Retina (tissue), 1 donor: ENCODE measurements at regions not wholly inside any gene's neighbourhood (a gene's known extent, or its start where the extent isn't known, plus 50 kb on each side); places are given as distances from the start of the nearest gene placed in this dataset.
"Not testable (repeated sequence)": the region's sequence is repeated elsewhere in the genome, so short reads cannot be mapped to it uniquely, and the experiment has no call there.

Experiments
- DNase-seq: peaks from one replicate; pipeline ENCODE4 v3.0.0-alpha.2; 2016

DNA sequence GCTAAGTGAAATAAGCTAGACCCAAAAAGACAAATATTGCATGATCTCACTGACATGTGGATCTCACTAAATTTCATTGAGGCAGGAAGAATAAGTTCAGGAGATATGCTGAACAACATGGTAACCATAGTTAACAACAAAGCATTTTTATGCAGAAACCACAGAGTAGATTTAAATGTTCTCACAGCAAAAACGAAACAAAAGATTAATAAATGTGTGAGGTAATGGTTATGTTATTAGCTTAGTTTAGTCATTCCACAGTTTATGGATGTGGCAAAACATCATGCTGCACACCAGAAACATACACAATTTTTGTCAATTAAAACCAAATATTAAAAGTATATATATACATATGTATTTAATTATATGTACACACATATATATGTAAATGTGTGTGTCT is 765.8 kb downstream of the SLITRK5 start:
- no peak for DNase-seq

DNA sequence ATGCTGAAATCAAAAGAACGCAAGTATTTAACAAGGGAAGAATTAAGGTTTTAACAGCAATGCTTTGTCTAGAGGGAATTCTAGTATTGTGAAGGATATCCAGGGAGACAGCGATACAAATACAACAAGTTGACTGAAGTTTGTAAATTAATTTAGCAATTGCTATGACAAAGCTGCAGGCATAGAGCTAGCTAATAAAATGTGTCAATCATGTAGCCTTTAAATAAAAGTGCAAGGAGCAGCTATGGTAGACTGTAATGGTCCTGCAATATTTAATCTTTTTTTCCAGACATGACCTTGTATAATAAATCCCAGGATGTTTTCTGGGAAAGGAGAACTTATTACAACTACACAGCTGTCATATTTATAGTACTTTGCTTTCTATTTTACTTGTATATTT is 779.3 kb downstream of the SLITRK5 start:
- no peak for DNase-seq

DNA sequence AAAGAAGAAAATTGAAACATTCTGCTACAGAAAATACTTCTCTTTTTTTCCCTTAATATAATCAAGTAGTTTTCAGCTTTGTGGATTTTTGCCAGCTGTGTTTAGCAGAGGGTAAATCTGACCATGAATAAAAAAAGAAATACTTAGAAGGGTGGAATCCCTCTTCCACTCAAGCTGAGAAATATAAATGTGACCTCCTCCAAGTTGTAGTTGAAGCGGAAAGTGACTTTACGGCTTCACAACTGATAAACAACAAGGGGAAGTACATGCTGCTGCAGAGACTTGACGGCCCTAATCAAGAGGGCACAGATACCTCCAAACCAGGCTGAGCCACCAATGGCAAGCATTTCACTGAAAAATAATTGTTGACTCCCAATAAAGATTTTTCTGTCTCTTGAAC is 785.0 kb downstream of the SLITRK5 start:
- DNase-seq = no peak

DNA sequence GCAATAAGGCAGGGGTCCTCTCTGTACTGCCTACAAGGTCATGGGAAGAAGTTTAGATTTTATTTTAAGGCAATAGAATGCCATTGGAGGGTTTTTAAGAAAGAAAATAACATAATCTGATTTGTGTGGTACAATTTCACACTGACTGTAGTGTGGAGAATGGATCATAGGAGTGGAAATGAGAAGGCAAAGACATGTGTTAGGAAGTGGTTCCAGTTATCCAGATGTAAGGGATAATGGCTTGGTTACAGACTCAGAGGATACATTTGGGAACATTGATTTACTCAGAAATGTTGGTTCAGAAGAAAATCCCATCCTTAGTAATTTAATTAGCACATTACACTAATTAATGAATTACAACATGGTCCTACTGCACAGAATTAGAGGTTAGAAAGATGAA is 788.2 kb downstream of the SLITRK5 start:
- DNase-seq = no peak

DNA sequence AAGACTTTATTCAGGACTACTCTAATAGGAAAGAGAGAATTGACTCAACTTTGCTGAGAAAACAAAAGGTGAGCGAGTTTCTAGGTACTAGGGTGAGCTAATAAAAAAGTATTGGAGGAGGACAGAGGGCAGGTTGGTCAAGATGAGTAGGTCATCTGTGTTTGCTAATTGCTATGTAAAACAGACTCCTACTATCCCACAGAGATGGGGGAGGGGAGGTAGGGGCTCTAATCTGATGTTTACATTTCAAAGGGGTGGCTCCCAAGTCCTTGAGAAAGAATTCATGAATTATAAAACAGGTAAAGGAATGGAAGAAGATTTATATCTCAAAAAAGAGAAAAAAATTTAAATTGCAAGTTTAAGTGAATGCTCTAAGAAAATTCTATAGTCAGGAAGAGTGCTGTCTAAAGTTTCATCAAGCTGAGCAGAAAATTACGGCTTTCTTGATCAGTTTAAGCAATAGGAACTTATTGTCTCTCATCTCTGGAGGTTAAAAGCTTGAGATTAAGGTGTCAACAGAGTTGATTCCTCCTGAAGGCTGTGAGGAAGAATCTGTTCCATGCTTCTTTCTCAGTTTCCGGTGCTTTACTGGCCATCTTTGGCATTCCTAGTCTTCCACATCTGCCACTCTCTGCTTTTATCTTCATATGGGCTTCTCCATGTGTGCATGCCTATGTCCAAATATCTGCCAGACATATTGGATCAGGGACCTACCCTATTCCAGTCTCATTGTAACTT is 790.3 kb downstream of the SLITRK5 start:
- no peak for DNase-seq

DNA sequence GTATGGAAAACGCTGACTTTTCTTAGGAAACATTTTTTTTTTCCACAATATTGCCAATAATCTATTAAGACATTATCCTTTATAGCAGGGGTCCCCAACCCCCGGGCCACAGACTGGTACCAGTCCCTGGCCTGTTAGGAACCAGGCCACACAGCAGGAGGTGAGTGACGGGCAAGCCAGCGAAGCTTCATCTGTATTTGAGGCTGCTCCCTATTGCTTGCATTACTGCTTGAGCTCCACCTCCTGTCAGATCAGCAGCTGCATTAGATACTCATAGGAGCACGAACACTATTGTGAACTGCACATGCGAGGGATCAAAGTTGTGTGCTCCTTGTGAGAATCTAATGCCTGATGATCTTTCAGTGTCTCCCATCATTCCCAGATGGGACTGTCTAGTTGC is 793.7 kb downstream of the SLITRK5 start:
- DNase-seq = no peak

DNA sequence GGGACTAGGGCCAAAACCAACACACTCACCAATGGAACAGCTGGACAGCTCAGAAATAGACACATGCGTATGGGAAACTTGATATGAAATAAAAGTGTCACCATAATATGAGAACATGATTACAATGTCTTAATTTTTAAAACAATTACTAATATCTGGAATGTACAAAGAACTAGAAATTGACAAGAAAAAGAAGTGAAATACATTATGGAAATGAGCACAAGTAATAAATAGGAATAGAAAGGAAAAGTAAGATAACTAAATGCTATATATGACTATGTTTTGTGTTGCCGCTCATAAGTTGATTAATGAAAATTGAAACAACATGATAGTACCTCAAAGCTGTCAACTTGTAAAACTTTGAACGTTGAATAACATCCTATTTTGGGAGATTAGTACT is 801.1 kb downstream of the SLITRK5 start:
- DNase-seq = no peak

DNA sequence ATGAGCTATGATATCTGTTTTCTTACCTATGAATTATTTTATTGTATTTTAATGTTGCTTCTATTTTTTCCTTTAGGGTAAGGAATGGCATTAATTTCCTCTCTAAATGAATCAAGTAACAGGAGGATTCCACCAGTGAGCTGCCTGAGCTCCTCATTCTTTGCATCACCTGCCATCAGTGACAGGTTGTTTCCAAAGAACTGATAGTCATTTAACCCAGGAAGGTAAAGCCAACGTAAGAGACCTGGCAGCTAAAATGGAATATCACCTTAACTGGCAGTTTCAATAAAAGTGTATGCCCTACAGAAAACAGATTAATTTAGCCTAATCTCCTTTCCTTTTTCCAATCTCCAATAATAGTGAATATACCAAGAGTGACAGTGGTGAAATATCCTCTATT is 812.0 kb downstream of the SLITRK5 start:
- DNase-seq = no peak

DNA sequence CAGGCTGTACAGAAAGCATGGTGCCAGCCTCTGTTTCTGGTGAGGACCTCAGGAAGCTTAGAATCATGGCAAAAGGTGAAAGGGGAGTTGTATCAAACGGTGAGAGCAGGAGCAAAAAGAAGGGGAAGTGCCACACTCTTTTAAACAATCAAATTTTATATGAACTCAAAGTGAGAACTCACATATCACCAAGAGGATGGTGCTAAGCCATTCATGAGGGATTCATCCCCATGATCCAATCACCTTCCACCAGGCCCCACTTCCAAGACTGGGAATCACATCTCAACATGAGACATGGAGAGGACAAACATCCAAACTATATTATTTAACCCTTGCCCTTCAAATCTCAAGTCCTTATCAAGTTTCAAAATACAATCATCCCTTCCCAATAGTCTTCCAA is 836.7 kb downstream of the SLITRK5 start:
- DNase-seq = no peak

DNA sequence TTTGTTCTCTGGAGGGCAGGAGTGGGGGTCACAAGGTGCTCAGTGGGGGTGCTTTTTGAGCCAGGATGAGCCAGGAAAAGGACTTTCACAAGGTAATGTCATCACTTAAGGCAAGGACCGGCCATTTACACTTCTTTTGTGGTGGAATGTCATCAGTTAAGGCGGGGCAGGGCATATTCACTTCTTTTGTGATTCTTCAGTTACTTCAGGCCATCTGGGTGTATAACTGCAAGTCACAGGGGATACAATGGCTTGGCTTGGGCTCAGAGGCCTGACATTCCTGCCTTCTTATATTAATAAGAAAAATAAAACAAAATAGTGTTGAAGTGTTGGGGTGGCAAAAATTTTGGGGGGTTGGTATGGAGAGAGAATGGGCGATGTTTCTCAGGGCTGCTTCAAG is 841.8 kb downstream of the SLITRK5 start:
- DNase-seq = not testable (repeated sequence)

DNA sequence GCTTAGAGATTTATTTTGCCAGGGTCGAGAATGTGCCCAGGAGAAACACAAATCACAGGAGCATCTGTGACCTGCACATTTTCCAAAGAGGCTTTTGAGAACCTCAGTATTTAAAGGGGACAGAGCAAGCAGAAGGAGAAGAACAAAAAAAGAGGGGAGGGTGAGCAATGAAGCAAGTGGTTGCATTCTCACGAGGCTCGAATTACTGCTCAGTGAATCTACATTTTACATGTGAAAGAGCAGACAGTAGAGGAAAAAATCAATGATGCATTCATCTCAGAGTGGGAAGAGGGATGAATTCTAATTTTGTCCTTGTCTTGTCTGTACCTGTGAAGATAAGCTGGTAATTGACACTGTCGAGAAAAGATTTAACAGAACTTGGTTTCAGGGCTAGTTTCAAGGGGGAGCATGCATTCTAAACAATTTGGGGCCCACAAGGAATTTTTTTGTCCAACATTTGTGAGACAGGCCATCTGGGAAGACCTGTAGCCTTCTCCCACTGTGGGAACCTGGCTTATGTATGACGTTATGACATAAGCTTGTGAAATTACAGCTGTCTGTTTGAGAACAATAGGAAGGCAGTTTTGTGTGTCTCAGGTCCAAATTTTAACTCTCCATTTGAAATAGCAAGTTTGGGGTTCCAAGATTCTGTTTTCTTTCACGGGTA is 855.1 kb downstream of the SLITRK5 start:
- peak; percentile 58 for DNase-seq

DNA sequence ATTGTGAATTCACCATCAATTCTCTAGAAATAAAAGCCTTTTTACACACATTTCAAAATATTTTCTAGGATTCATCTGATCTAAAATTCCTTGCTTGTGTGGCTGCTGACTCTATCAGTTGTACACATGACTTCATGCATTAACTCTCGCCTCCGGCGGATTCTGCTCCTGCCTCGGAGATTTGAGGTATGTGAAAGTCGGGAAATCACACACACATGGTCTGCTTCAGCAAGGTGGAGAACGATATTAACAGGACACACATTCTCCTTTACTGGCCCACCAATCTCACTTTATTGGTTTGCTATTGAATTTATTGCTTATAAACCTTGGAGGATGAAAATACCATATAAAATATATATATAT is 855.7 kb downstream of the SLITRK5 start:
- no peak for DNase-seq

DNA sequence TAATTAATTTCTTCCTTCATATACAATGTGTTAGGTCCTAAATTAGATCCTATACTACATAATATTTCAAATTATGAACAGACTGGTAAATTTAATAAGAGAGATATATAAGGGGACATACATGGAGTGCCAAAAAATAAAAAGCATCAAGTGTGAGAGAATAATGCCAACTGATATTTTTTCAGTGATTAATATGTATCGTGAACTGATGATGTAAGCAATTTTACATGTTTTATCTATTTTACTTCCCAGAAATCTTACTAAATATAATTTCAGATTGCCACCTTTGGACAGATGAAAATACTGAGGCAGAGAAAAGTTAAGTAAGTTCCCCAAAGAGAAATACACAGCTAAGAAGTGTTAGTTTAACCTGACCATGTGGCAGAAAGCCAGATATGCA is 870.8 kb downstream of the SLITRK5 start:
- DNase-seq = no peak

DNA sequence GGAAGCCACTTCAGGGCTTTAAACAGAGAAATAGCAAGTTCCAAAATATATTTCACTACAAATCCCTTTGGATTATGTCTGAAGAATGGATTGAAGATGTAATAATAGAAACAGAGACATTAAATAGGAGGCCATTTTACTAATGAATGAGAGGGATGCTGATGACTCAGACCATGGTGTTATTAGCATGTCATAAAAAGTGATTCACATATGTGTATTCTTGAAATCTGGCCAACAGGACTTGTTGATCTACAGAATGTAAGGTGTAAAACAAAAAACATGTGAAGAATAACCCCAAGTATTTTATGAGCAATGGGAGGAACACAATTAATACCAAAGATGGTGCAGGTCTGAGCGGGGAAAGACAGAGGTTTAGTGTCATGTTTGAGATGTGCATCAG is 873.7 kb downstream of the SLITRK5 start:
- DNase-seq = no peak

DNA sequence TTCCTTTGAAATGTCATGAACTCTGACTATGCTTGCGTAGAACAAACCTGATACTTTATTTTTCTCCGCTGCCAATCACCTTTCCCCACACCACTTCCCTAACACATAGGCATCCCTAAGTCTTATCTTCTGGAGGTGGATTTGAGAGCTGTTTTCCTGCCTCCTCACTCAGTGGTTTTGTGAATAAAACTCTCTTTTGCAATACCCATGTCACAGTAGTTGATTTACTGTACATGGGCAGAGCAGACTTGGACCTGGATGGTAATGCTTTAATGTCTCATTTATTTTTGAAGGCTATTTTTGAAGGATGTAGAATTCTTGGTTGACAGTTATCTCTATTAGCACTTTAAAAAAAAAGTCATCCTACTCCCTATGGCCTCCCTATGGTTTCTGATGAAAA is 881.8 kb downstream of the SLITRK5 start:
- DNase-seq = no peak

DNA sequence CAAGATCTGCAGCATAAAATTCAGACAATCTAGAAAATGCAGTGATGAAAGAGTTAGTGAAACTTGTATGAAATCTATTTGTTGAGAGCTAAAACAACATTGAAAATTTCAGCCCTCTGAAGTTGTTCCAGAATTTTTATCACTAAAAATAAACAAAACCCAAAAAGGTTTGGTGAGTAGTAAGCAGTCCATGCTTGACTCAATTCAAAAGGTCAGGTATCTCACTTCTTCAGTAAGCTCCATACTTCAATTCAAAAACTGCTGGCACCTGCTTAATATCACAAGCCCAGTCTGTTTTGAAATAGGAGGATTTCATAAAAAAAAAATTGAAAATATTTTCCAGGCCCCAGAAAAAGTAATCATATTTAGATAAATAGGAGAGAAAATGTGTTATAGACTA is 894.4 kb downstream of the SLITRK5 start:
- no peak for DNase-seq

DNA sequence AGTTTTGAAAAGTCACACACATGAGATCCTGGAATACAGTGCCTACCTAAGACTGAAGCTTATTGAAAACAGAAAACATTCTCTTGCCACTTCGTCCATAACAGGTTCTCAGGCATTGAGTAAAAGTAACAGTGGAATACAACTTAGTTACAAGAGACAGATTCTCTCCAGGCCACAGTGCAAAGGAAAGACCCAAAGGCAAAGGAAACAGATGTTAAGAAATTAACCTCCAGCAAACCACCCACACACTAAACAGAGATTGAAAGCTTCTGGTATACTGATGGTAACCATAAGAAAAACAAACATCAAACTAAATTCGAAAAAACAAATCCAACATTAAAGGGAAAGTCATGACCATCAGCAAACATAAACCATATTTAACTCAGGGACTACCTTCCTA is 914.7 kb downstream of the SLITRK5 start:
- DNase-seq = no peak

DNA sequence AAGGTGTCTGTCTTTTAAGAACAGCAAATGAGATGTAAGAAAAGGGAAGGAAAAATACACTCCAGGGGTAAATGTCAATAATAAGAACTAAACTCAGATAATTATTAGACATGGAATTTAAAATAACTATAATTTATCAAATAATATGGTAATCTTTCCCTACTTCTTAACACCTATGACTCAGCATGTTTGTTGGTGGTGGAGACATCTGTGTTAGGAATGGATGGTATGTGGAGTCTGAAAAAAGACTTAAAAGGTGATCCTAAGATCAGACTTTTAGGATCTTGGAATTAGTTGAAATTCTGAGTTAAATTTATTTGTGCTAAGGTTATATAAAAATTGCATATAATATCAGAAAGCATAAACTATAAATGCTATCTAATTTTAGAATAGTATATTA is 915.1 kb downstream of the SLITRK5 start:
- no peak for DNase-seq

DNA sequence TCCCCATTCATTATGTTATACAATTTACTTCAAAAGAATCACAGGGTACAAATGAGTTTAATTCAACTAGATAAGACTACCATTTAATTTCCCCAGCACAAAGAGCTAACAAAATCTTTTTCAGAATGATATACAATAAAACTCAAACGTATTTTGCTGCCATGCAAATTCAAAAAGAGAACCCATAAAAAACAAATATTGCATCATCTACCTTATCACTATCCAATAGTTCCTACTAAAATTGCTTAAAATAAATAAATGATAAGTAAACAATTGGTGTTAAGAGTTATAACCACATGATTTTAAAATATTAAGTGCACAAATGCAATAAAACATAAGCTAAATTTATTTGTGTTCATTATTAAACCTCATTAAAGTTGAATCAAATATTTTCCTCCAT is 919.4 kb downstream of the SLITRK5 start:
- DNase-seq = no peak

DNA sequence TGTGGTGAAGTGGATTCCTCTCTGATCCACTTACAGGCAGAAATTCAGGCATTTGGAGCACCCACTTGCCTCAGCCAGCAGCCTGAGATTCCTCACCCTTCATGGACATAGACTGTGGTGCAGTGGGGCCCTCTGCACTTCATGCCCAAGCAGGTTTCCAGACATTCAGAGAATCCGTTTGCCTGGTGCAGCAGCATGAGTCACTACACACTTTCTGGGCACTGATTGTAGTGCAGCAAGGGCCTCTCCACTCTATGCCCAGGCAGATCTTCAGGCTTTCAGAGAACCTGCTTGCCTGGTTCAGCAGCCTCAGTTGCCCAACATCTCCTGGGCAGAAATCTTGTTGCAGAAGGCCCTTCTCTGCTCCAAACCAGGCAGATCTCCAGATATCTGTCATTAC is 920.9 kb downstream of the SLITRK5 start:
- no peak for DNase-seq

DNA sequence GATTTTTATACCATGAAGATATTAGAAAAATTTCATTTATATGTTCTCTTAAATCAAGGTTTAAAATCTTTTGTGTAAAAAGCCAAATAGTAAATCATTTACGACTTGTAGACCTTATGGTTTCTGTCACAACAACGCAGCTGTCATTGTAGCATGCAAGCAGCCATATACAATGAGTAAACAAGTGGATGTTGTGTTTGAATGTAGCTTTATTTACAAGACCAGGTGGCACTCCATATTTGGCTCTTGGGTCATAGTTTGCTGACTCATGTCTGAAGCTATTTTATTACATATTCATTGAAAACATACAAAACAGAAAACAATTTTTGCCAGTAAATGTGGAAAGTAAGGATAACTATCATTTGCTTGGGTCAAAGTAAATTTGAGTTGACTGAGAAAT is 930.8 kb downstream of the SLITRK5 start:
- DNase-seq = no peak

DNA sequence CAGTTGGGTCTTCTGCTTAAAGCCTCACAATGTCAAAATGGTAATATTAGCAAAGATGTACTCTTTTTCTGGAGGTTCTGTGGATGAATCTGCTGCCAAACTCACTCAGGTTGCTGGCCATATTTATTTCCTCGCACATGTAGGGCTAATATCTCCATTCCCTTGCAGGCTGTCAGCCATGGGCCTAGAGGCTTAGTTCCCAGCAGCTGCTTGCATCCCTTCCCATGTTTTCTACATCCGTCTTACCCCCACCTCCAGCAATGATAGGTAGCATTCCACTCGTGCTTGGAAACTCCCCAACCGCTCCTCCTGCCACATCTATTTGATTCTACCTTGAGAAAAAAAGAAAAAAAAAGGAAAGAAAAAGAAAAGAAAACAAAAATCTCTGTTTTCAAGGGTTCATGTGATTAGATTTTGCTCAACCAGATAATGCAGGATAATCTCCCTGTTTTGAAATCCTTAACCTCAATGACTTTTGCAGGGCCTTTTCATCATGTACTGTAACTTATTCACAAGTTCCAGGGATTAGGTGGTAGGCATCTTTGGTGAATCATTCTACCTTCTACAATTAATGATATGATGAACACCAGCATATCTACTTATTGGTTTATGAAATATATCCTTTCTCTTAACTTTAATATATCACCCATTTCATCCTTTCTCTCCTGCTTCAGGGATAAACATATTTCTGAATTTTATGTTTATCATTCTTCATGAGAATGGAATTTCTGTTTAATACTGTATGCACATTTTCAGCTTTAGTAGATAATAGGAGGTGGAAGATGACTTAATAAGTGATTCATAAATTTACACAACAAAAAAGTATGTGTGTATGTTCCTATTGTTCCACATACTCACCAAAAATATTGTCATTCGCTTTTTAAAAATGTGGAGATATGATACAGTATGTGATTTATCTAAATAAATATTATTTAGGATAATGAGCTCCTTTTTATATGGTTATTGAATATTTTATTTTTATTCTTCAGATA is 931.9 kb downstream of the SLITRK5 start:
- no peak for DNase-seq

DNA sequence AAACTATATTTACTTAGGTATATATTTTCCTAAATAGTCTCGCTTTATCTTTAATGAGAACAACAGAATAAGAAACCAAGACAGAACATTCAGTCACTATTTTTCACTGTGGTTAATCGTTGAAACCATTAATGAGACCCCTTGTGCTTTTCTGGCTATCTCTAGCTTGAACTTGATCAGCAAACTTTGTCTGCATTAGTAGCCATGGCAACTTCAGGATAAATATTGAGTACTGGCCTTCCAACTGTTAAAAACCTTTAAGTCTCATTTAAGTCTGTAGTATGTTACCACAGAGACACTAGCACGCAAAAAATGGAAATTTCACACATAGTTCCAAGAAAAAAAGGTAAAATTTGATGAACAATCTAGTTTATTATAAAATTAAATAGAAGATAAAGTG is 946.0 kb downstream of the SLITRK5 start:
- DNase-seq = no peak
